ENCODE measurements at regions not wholly inside any gene's neighbourhood (a gene's known extent, or its start where the extent isn't known, plus 50 kb on each side); places are given as distances from the start of the nearest gene placed in this dataset.
"Not testable (repeated sequence)": the region's sequence is repeated elsewhere in the genome, so short reads cannot be mapped to it uniquely, and the experiment has no call there.

- H4K20me1 ChIP-seq (ENCODE audit: insufficient read depth, low read length) = no peaks in the 10 kb centered on the region
Observed at GRCh38 chr19:20367811-20368294, 197.7 kb downstream of the ZNF737 start.

DNA sequence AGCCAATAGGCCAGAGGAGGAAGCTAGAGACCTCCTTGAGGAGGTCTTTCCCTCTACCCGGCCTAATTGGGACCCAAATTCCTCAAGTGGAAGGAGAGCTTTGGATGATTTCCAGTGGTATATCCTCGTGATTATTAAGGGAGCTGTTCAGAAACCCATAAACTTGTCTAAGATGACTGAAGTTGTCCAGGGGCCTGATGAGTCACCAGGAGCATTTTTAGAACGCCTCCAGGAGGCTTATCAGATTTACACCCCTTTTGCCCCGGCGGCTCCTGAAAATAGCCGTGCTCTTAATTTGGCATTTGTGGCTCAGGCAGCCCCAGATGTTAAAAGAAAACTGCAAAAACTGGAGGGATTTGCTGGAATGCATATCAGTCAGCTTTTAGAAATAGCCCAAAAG is 198.1 kb downstream of the ZNF486 start:
- no peaks in the 10 kb centered on the region for H3K79me2 ChIP-seq (ENCODE audit: insufficient read depth, low read length)
- no peaks in the 10 kb centered on the region for H4K20me1 ChIP-seq (ENCODE audit: insufficient read depth, low read length)
- TF ChIP-seq, protein P1, sequence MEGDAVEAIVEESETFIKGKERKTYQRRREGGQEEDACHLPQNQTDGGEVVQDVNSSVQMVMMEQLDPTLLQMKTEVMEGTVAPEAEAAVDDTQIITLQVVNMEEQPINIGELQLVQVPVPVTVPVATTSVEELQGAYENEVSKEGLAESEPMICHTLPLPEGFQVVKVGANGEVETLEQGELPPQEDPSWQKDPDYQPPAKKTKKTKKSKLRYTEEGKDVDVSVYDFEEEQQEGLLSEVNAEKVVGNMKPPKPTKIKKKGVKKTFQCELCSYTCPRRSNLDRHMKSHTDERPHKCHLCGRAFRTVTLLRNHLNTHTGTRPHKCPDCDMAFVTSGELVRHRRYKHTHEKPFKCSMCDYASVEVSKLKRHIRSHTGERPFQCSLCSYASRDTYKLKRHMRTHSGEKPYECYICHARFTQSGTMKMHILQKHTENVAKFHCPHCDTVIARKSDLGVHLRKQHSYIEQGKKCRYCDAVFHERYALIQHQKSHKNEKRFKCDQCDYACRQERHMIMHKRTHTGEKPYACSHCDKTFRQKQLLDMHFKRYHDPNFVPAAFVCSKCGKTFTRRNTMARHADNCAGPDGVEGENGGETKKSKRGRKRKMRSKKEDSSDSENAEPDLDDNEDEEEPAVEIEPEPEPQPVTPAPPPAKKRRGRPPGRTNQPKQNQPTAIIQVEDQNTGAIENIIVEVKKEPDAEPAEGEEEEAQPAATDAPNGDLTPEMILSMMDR (IDR thresholded peaks at IDR 0.05; ENCODE audit: extremely low read depth, low read depth, low read length) = no peak
- H3K27me3 ChIP-seq (ENCODE audit: insufficient read depth, low read length) = no peaks in the 10 kb centered on the region
- no peak overlapping the region for H3K4me2 ChIP-seq (ENCODE audit: insufficient read depth, low read length)
- DNase-seq (ENCODE audit: insufficient read length, low spot score, missing footprints) = no peak
- no peak overlapping the region for H2AFZ ChIP-seq (ENCODE audit: low read length)
- no peaks in the 10 kb centered on the region for H3K36me3 ChIP-seq (ENCODE audit: insufficient read depth, low read length)
- H3K4me1 ChIP-seq (ENCODE audit: insufficient read depth, low read length) = no peaks in the 10 kb centered on the region
- H3K27ac ChIP-seq (ENCODE audit: low read depth, low read length) = no peak overlapping the region
- no peak overlapping the region for H3K4me3 ChIP-seq (ENCODE audit: insufficient read depth, low read length)
- H3K9me3 ChIP-seq (ENCODE audit: low read depth, low read length) = no peaks in the 10 kb centered on the region

More at GRCh38 chr19:20367811-20368294, 197.7 kb downstream of the ZNF737 start:
- Histone ChIP-seq H2AFZ (ENCODE audit: low read length) (no peak overlapping the region), H3K4me3 (ENCODE audit: insufficient read depth, low read length) (no peak overlapping the region), H3K79me2 (ENCODE audit: insufficient read depth, low read length) (no peaks in the 10 kb centered on the region), H3K9me3 (ENCODE audit: low read depth, low read length) (no peaks in the 10 kb centered on the region), H3K4me1 (ENCODE audit: insufficient read depth, low read length) (no peaks in the 10 kb centered on the region), H3K36me3 (ENCODE audit: insufficient read depth, low read length) (no peaks in the 10 kb centered on the region), H3K27me3 (ENCODE audit: insufficient read depth, low read length) (no peaks in the 10 kb centered on the region), H3K4me2 (ENCODE audit: insufficient read depth, low read length) (no peak overlapping the region), H3K27ac (ENCODE audit: low read depth, low read length) (no peak overlapping the region)
- TF ChIP-seq, protein P1 (IDR thresholded peaks at IDR 0.05; ENCODE audit: extremely low read depth, low read depth, low read length) = no peak
- DNase-seq (ENCODE audit: insufficient read length, low spot score, missing footprints) = no peak

DNA sequence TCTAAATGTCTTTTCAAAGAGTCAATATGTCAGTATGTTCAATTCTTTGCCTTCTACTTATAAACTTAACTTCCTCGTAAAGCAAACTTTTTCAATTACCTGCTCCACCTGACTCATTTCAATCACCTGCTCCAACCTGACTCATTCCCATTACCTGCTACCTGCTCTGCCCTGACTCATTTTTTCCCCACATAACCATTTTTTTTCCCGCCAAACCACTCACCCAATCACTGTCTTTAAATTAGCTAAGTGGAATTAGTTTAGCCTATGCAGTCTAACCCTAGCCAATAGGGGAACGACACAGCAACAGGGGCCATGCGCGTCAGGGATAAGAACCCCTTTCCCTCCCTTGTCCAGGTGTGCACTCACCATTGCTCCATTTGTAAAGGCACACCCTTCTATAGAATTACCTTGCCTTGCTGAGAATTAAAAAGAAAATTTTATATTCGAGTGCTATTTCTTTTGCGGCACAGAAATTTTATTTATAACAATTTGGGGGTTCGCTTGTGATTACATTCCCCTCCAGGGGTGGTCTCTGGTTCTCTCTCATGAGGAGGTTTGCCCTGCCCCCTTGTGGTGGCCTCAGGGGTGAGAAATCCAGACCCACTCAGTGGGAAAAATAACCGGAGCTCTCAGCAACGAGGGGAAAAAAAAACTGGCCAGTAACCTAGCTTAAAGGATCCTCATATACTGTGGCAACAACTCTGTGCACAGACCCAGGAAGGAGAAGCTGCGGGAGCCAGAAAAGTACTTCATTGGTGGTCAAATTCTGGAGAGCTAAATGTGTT is 193.1 kb downstream of the ZNF486 start:
- Histone ChIP-seq H3K4me2 (ENCODE audit: insufficient read depth, low read length) (no peak overlapping the region), H2AFZ (ENCODE audit: low read length) (no peak overlapping the region), H3K36me3 (ENCODE audit: insufficient read depth, low read length) (no peaks in the 10 kb centered on the region), H3K4me1 (ENCODE audit: insufficient read depth, low read length) (no peaks in the 10 kb centered on the region), H3K79me2 (ENCODE audit: insufficient read depth, low read length) (no peaks in the 10 kb centered on the region), H3K9me3 (ENCODE audit: low read depth, low read length) (no peaks in the 10 kb centered on the region), H4K20me1 (ENCODE audit: insufficient read depth, low read length) (no peaks in the 10 kb centered on the region), H3K27me3 (ENCODE audit: insufficient read depth, low read length) (no peaks in the 10 kb centered on the region), H3K4me3 (ENCODE audit: insufficient read depth, low read length) (no peak overlapping the region), H3K27ac (ENCODE audit: low read depth, low read length) (no peak overlapping the region)
- no peak for DNase-seq (ENCODE audit: insufficient read length, low spot score, missing footprints)
- TF ChIP-seq, protein P1 (IDR thresholded peaks at IDR 0.05; ENCODE audit: extremely low read depth, low read depth, low read length) = no peak

GRCh38 chr19:20358841-20359465 is 191.9 kb downstream of the ZNF486 start:
- not testable (repeated sequence) for DNase-seq (ENCODE audit: insufficient read length, low spot score, missing footprints); H2AFZ ChIP-seq (ENCODE audit: low read length); H3K27me3 ChIP-seq (ENCODE audit: insufficient read depth, low read length)

More at GRCh38 chr19:20358841-20359465, 191.9 kb downstream of the ZNF486 start:
- not testable (repeated sequence) for H3K4me1 ChIP-seq (ENCODE audit: insufficient read depth, low read length); H3K4me3 ChIP-seq (ENCODE audit: insufficient read depth, low read length); H3K36me3 ChIP-seq (ENCODE audit: insufficient read depth, low read length); H3K9me3 ChIP-seq (ENCODE audit: low read depth, low read length); H4K20me1 ChIP-seq (ENCODE audit: insufficient read depth, low read length); H3K4me2 ChIP-seq (ENCODE audit: insufficient read depth, low read length); H3K27ac ChIP-seq (ENCODE audit: low read depth, low read length); H3K79me2 ChIP-seq (ENCODE audit: insufficient read depth, low read length)

All from osteoblast (primary cell).